HepG2 (cell line): ENCODE measurements at regions not wholly inside any gene's neighbourhood (a gene's known extent, or its start where the extent isn't known, plus 50 kb on each side); places are given as distances from the start of the nearest gene placed in this dataset.
A peak's percentile ranks its signal among the peaks of the same experiment; 100 is the strongest.

Experiments
- GPN1 ChIP-seq: sonication (generic); formaldehyde crosslinking; IDR thresholded peaks from 2 replicates; pipeline ENCODE4 v1.5.1; 2020; ENCODE audit warnings: missing genetic modification reagents, borderline replicate concordance
- IRF2 ChIP-seq: IDR thresholded peaks from 2 replicates; pipeline ENCODE4 v1.6.1; 2018; ENCODE audit warnings: missing genetic modification reagents, missing compliant biosample characterization
- LRRFIP1 ChIP-seq: sonication (generic); formaldehyde crosslinking; conservative IDR thresholded peaks from 2 replicates; pipeline ENCODE4 v1.4.0; 2020; ENCODE audit warnings: missing genetic modification reagents
- MIXL1 ChIP-seq: IDR thresholded peaks from 2 replicates; pipeline ENCODE4 v1.6.1; 2016
- NCOR1 ChIP-seq: fragments of 200-600 bp; sonication (generic); IDR thresholded peaks from 2 replicates; pipeline ENCODE4 v1.7.0; 2017; ENCODE audit warnings: antibody characterized with exemption, low read length, borderline replicate concordance
- NKX3-1 ChIP-seq: sonication (generic); formaldehyde crosslinking; IDR thresholded peaks from 2 replicates; pipeline ENCODE4 v1.5.0; 2020; ENCODE audit warnings: missing genetic modification reagents
- SOX5 ChIP-seq: IDR thresholded peaks from 2 replicates; pipeline ENCODE4 v1.6.1; 2016; ENCODE audit warnings: borderline replicate concordance
- SOX6 ChIP-seq, 2 experiments: fragments of 450-650 bp in 1 of 2; sonication (generic) in 1 of 2; formaldehyde crosslinking in 1 of 2; IDR thresholded peaks; 2 replicates each; pipeline versions ENCODE4 v1.4.0 to v1.6.1; 2017 to 2020; ENCODE audit warnings: antibody characterized with exemption in 1 of 2, mild to moderate bottlenecking in 1 of 2, missing genetic modification reagents in 1 of 2
- SP2 ChIP-seq: sonication (generic); formaldehyde crosslinking; IDR thresholded peaks from 2 replicates; pipeline ENCODE4 v1.5.1; 2020; ENCODE audit warnings: mild to moderate bottlenecking, missing genetic modification reagents
- TOPORS ChIP-seq: sonication (generic); formaldehyde crosslinking; IDR thresholded peaks from 2 replicates; pipeline ENCODE4 v1.8.0; 2023; ENCODE audit warnings: mild to moderate bottlenecking, missing genetic modification reagents
- ZFP36L2 ChIP-seq: sonication (generic); formaldehyde crosslinking; IDR thresholded peaks from 2 replicates; pipeline ENCODE4 v1.4.0; 2020; ENCODE audit warnings: missing genetic modification reagents
- ZNF407 ChIP-seq: sonication (generic); formaldehyde crosslinking; IDR thresholded peaks from one replicate; pipeline ENCODE4 v1.5.1; 2020; ENCODE audit warnings: mild to moderate bottlenecking, missing genetic modification reagents; ENCODE audit errors: not compliant biosample characterization
- ZNF562 ChIP-seq: sonication (generic); formaldehyde crosslinking; IDR thresholded peaks from 2 replicates; pipeline ENCODE4 v1.8.0; 2022; ENCODE audit warnings: missing genetic modification reagents, borderline replicate concordance
- ZNF710 ChIP-seq: sonication (generic); formaldehyde crosslinking; IDR thresholded peaks from 2 replicates; pipeline ENCODE4 v1.5.0; 2020; ENCODE audit warnings: mild to moderate bottlenecking, missing genetic modification reagents, borderline replicate concordance

GRCh38 chr5:53359916-53360517 is 120.4 kb upstream of the FST start (continued):
- TF ChIP-seq ZNF407 (CRISPR knock-in tag) (no peak), MIXL1 (CRISPR knock-in tag) (no peak), ZFP36L2 (CRISPR knock-in tag) (no peak), SOX6 (IDR thresholded peaks at IDR 0.05) (no peak), SOX6 (CRISPR knock-in tag; IDR thresholded peaks at IDR 0.05) (peak; percentile 35; the same call in 1 of the 2 replicates), IRF2 (no peak), LRRFIP1 (no peak), GPN1 (no peak), TOPORS (CRISPR knock-in tag) (no peak), ZNF562 (no peak), SP2 (no peak), SOX5 (CRISPR knock-in tag) (peak; percentile 28; the same call in 1 of the 2 replicates), ZNF710 (CRISPR knock-in tag) (no peak), NCOR1 (no peak), NKX3-1 (no peak)
